ENCODE measurements at regions not wholly inside any gene's neighbourhood (a gene's known extent, or its start where the extent isn't known, plus 50 kb on each side); places are given as distances from the start of the nearest gene placed in this dataset.
"Not testable (repeated sequence)": the region's sequence is repeated elsewhere in the genome, so short reads cannot be mapped to it uniquely, and the experiment has no call there.

DNA sequence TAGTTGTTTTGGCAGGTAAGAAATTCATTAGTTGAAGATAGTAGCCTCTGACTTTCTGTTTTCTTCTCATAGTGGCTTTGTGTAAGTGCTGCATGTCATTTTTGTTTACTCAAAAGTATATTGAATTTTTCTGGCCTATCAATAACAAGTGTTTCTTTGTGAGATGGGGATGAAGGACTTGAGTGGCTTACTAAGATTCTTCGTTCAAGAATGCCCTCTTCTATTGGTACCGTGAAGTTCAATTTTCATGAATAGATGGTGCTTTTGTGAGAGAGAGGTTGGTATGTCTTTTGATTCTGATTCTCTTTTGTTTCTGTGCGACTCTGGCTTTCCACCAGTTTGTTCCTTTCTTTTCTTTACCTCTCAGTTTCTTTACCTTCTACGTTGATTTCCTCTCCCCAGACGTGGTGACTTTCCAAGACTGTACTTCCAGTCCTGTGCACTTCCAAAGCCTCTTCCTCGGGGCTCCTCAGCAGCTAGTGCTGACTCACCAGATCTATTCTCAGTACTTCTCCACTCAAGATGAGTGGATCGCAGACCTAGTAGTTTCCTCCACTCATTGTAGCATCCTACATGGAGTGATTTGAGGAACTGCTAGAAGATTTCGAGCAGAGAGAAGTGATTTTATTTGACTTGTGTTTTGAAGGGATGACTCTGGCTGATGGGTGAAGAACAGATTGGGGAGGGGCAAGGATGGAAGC, 82.0 kb upstream of the EPHB3 start:
- no peak for DNase-seq

GRCh38 chr3:184480831-184481230, 80.8 kb upstream of the EPHB3 start:
- no peak for DNase-seq

DNA sequence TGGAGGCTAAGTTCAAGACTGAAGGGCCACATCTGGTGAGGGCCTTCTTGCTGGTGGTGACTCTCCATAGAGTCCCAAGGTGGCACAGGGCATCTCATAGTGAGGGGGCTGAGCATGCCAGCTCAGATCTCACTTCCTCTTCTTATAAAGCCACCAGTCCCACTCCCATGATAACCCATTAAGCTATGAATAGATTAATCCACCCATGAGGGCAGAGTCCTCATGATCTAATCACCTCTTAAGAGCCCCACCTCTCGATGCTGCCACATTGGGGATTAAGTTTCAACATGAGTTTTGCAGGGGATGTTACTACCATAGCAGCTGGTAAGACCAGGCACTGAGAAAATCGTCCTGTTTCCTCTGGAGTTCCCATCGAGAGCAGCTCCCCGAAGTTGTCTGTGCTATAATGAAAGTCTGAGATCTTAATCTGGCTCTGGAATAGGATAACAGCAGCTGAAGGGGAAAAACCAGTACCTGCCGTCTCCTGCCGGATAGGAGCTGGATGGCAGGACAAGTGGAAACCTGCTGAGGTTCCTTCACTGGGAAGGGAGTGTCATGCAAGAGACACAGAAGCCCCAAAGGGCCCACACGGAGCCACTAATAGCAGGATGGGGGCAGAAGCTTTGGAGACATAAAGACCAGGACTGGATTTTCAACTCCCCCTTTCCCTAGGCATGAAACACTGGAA, 79.5 kb upstream of the EPHB3 start:
- no peak for DNase-seq

GRCh38 chr3:184485241-184485640, 76.3 kb upstream of the EPHB3 start:
- no peak for DNase-seq

- DNase-seq: no peak
These were observed 75.7 kb upstream of the EPHB3 start for GRCh38 chr3:184485906-184486305.

GRCh38 chr3:184486614-184487013, 75.0 kb upstream of the EPHB3 start:
- no peak for DNase-seq

- DNase-seq: no peak
These were observed 73.0 kb upstream of the EPHB3 start for GRCh38 chr3:184488577-184488976.

GRCh38 chr3:184489268-184489841, 72.2 kb upstream of the EPHB3 start:
- DNase-seq: no peak

GRCh38 chr3:184491011-184491576, 70.5 kb upstream of the EPHB3 start:
- DNase-seq: no peak

- DNase-seq: peak; percentile 7
These were observed 69.5 kb upstream of the EPHB3 start for GRCh38 chr3:184491867-184492615.

DNA sequence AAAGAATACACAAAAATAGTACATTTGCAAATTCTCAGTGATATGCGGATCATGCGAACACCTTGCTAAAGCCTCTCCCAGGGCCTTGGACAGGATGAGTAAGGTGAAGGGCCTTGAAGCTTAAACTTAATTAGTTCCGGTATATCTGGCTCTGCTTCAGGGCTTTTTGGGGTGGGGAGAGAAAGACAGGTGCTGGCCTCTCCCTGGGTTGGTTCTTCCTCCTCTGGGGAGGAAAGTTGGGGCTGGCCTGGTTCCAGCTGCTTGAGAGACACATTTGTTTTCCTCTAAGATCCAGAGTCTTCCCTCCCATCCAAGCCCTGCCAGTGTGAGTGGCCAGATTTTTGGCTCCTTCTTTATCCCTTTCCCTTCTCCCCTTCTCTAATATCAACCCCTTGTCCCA, 64.7 kb upstream of the EPHB3 start:
- no peak for DNase-seq

- no peak for DNase-seq
These were observed 63.8 kb upstream of the EPHB3 start for GRCh38 chr3:184497804-184498203.

GRCh38 chr3:184498986-184499606, 62.5 kb upstream of the EPHB3 start:
- DNase-seq: no peak

DNA sequence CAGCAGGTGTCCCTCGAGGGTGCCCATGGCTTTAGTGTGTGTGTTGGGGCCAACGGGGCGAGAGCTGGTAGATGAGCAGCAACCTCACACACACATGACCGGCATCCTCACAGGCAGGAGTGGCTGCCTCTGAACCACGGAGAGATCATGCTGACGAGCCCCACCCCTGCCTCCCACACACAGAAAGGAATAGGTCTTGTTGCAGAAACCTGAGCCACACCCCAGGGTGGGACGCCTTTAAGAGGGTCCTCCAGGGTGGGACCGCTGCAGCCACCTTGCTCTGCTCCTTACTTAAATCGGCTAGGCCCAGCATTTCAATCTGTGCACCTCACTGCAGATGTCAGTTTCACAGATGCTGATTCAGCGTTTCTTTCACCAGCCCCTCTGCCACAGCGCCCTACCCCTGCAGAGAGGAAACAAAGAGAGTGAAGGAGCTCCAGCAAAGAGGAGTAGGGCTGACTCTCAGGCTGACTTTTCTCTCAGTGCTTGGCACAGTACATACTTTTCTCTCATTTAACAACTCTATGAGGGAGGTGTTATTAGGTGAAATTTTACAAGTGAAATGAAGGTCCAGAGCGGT, 61.2 kb upstream of the EPHB3 start:
- DNase-seq: no peak

DNA sequence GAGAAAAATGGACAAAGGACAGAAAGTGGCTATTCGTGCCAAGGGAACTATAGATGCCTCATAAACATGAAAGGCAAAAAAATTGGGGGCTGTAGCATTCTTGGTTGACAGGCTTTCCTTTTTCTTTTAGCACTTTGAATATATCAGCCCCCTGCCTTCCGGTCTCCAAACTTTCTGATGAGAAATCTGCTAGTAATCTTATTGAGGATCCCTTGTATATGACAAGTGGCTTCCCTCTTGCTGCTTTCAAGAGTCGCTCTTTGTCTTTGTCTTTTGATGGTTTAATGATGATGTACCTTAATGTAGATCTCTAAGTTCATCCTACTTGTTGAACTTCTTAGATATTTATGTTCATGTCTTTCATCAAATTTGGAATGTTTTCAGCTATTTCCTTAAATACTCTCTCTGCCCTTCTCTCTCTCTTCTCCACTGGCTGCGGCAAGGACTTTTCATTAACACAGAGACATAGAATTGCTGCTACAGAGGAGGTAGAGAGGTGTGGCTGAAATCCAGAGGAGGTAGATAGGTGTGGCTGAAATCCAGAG, 59.4 kb upstream of the EPHB3 start:
- no peak for DNase-seq

GRCh38 chr3:184502841-184503240, 58.7 kb upstream of the EPHB3 start:
- DNase-seq: not testable (repeated sequence)

GRCh38 chr3:184503647-184504046, 57.9 kb upstream of the EPHB3 start:
- DNase-seq: no peak

GRCh38 chr3:184505076-184505878, 56.3 kb upstream of the EPHB3 start:
- no peak for DNase-seq

DNA sequence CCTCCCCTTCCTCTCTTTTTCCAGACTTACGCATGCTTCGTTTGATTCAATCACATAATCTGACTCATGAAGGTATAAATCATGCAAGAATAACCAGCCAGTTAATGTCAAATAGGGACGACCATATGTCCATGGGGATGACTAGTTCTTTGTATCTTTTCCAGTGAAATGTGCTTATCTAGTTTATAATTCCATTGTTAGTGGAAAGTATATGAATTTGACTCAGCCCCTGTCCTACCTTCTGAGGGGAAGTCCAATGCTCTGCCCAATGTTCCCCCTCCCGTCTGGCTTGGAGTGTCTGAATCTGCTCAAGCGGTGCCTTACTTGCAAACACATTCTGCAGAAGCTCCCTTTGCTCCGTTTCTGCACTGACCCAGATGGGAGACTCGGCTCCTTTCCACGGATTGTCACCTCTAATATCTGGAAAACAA, 55.0 kb upstream of the EPHB3 start:
- no peak for DNase-seq

- DNase-seq: no peak
These were observed 52.6 kb upstream of the EPHB3 start for GRCh38 chr3:184508938-184509337.

- DNase-seq: no peak
These were observed 49.8 kb upstream of the EPHB3 start for GRCh38 chr3:184511741-184512140.

Measured in CD4-positive, alpha-beta T cell treated with Interleukin-21 for 1 hour (primary cell).